GM23248 (cell line): ENCODE measurements at regions not wholly inside any gene's neighbourhood (a gene's known extent, or its start where the extent isn't known, plus 50 kb on each side); places are given as distances from the start of the nearest gene placed in this dataset.

Source experiments
- DNase-seq: peaks from one replicate; pipeline ENCODE4 v3.0.0-alpha.2; 2015
- H2AFZ ChIP-seq: fragments of 200-600 bp; sonication (generic); 2 replicates; pipeline ENCODE4 v1.6.1; 2016; ENCODE audit warnings: antibody characterized with exemption
- H3F3A ChIP-seq: fragments of 200-600 bp; sonication (generic); 2 replicates; pipeline ENCODE4 v1.6.1; 2016; ENCODE audit warnings: mild to moderate bottlenecking, antibody characterized with exemption, mixed run types; ENCODE audit not compliant: insufficient read depth
- H3K27ac ChIP-seq: fragments of 200-600 bp; sonication (generic); 2 replicates; pipeline ENCODE4 v1.5.1; 2016; ENCODE audit warnings: mild to moderate bottlenecking
- H3K27me3 ChIP-seq: fragments of 200-600 bp; sonication (generic); replicated peaks from 2 replicates; pipeline ENCODE4 v1.6.1; 2016; ENCODE audit warnings: mild to moderate bottlenecking; ENCODE audit not compliant: insufficient read depth
- H3K36me3 ChIP-seq: fragments of 200-600 bp; sonication (generic); 2 replicates; pipeline ENCODE4 v1.6.1; 2016; ENCODE audit warnings: low read depth, mild to moderate bottlenecking
- H3K4me1 ChIP-seq: fragments of 200-600 bp; sonication (generic); 2 replicates; pipeline ENCODE4 v1.6.1; 2016; ENCODE audit warnings: mild to moderate bottlenecking; ENCODE audit not compliant: insufficient read depth
- H3K4me2 ChIP-seq: fragments of 200-600 bp; sonication (generic); one replicate; pipeline ENCODE4 v1.6.1; 2016; ENCODE audit warnings: mild to moderate bottlenecking; ENCODE audit not compliant: unreplicated experiment
- H3K4me3 ChIP-seq: fragments of 200-600 bp; sonication (generic); 2 replicates; pipeline ENCODE4 v1.5.1; 2016; ENCODE audit warnings: mild to moderate bottlenecking
- H3K79me2 ChIP-seq: fragments of 200-600 bp; sonication (generic); 2 replicates; pipeline ENCODE4 v1.6.1; 2016; ENCODE audit warnings: mild to moderate bottlenecking; ENCODE audit not compliant: insufficient read depth
- H3K9ac ChIP-seq: fragments of 200-600 bp; sonication (generic); 2 replicates; pipeline ENCODE4 v1.6.1; 2016; ENCODE audit warnings: mild to moderate bottlenecking
- H3K9me2 ChIP-seq: fragments of 200-600 bp; sonication (generic); 2 replicates; pipeline ENCODE4 v1.6.1; 2016; ENCODE audit warnings: mixed run types, mild to moderate bottlenecking, moderate library complexity; ENCODE audit not compliant: insufficient read depth
- H3K9me3 ChIP-seq: fragments of 200-600 bp; sonication (generic); one replicate; pipeline ENCODE4 v1.6.1; 2017; ENCODE audit warnings: low read depth
- H4K20me1 ChIP-seq: fragments of 200-600 bp; sonication (generic); 2 replicates; pipeline ENCODE4 v1.6.0; 2016; ENCODE audit not compliant: insufficient read depth
- EZH2 ChIP-seq: fragments of 200-600 bp; sonication (generic); IDR thresholded peaks from 2 replicates; pipeline ENCODE4 v1.6.1; 2018; ENCODE audit warnings: antibody characterized with exemption, mild to moderate bottlenecking; ENCODE audit not compliant: insufficient read depth, poor library complexity, severe bottlenecking
- EZH2phosphoT487 ChIP-seq: fragments of 200-600 bp; sonication (generic); IDR thresholded peaks from 2 replicates; pipeline ENCODE4 v1.6.1; 2018; ENCODE audit warnings: antibody characterized with exemption, moderate library complexity, mild to moderate bottlenecking, low read depth; ENCODE audit not compliant: insufficient read depth
- WGBS, 2 experiments: methylation state at CpG; one replicate each; pipeline ENCODE4 v1.1.6; 2015 to 2017; ENCODE audit warnings: low lambda C conversion rate in 2 of 2, low coverage in 1 of 2; ENCODE audit errors: missing lambda C conversion rate in 2 of 2; 5-methylcytosine and 5-hydroxymethylcytosine counted together
- in situ Hi-C: fragments of 300-500 bp; cut with MboI; formaldehyde crosslinking; loops from 2 replicates; pipeline ENCODE4 v1.15.0; 2020

- H4K20me1 ChIP-seq: no peaks in the 10 kb centered on the region
- no peak overlapping the region for H3K4me2 ChIP-seq
- H3K9me2 ChIP-seq: no peaks in the 10 kb centered on the region
- H3K4me1 ChIP-seq: no peaks in the 10 kb centered on the region
- in situ Hi-C loops: no loop called here
- no peaks in the 10 kb centered on the region for H3K27me3 ChIP-seq
- H3K9me3 ChIP-seq: no peaks in the 10 kb centered on the region
- no peak overlapping the region for H3K9ac ChIP-seq
- H2AFZ ChIP-seq: no peak overlapping the region
- DNase-seq: no peak
- WGBS, 2 experiments: 32 to 40% methylated on average over 5 of the region's 5 CpGs
- TF ChIP-seq EZH2phosphoT487: no peak
- no peak for TF ChIP-seq EZH2
- H3F3A ChIP-seq: no peaks in the 10 kb centered on the region
- H3K4me3 ChIP-seq: no peak overlapping the region
- no peak overlapping the region for H3K27ac ChIP-seq
- no peaks in the 10 kb centered on the region for H3K36me3 ChIP-seq
- H3K79me2 ChIP-seq: no peaks in the 10 kb centered on the region
Observed at GRCh38 chr5:44511596-44511995, 122.4 kb upstream of the FGF10 start.

DNA sequence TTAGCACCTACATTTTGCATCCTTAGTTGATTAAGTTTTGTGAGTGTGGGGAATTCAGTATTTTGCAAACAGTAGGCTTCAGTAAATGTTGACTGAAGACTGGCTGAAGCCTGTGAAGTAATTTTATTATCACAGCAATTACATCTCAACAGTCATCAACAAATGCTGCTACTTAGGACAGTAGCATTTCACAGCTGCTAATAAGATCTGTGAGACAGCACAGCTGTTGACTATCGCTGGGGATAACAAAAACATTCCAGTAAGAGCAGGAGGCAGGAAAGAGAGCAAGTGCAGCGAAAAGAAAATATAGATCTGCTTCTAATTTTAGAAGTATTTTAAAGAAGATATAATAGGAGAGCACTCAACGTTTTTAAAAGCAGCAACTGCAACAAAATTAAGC, 117.3 kb upstream of the FGF10 start:
- H4K20me1 ChIP-seq: no peaks in the 10 kb centered on the region
- 30 to 32% methylated on average over 3 of the region's 3 CpGs for WGBS, 2 experiments
- in situ Hi-C loops: no loop called here

DNA sequence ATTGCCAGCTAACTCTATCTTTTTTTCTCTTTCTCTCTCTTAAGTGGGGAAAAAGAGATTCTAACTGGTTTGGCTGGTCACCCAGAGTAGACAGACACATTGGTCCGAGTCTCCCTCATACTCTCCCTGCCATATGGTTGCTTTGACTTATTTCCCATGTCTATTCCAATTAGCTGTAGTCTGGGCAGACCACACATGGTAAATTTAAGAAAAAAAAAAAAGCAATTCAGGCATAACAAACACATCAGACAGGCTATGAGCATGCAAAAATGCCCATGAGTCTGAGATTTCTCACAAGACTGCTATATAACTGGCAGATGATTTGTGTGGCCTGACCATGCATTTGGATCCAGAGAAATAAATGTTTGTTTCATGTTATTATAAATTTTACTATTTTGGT, 110.2 kb upstream of the FGF10 start:
- Histone ChIP-seq H4K20me1 (no peaks in the 10 kb centered on the region), H3K9me3 (no peaks in the 10 kb centered on the region), H3K9ac (no peak overlapping the region), H3K4me2 (no peak overlapping the region), H3K9me2 (no peaks in the 10 kb centered on the region), H3K79me2 (no peaks in the 10 kb centered on the region), H3K27me3 (no peaks in the 10 kb centered on the region), H3K4me3 (no peak overlapping the region), H3K27ac (no peak overlapping the region), H3F3A (no peaks in the 10 kb centered on the region), H3K4me1 (no peaks in the 10 kb centered on the region), H3K36me3 (no peaks in the 10 kb centered on the region), H2AFZ (no peak overlapping the region)
- in situ Hi-C loops: no loop called here
- no peak for TF ChIP-seq EZH2phosphoT487
- TF ChIP-seq EZH2: no peak
- WGBS, 2 experiments: 10 to 28% methylated on average over 1 of the region's 1 CpG
- no peak for DNase-seq

More for the DNA sequence above, 117.3 kb upstream of the FGF10 start:
- no peak overlapping the region for H3K9ac ChIP-seq
- H3K36me3 ChIP-seq: no peaks in the 10 kb centered on the region
- H3K9me2 ChIP-seq: no peaks in the 10 kb centered on the region
- no peak for DNase-seq
- no peak overlapping the region for H3K27ac ChIP-seq
- H3K79me2 ChIP-seq: no peaks in the 10 kb centered on the region
- H3F3A ChIP-seq: no peaks in the 10 kb centered on the region
- no peak overlapping the region for H2AFZ ChIP-seq
- H3K4me3 ChIP-seq: no peak overlapping the region
- H3K27me3 ChIP-seq: no peaks in the 10 kb centered on the region
- H3K4me2 ChIP-seq: no peak overlapping the region
- H3K9me3 ChIP-seq: no peaks in the 10 kb centered on the region
- no peaks in the 10 kb centered on the region for H3K4me1 ChIP-seq
- no peak for TF ChIP-seq EZH2
- TF ChIP-seq EZH2phosphoT487: no peak

GRCh38 chr5:44497606-44498005, 108.4 kb upstream of the FGF10 start:
- Histone ChIP-seq H3F3A (no peaks in the 10 kb centered on the region), H3K36me3 (no peaks in the 10 kb centered on the region), H3K4me3 (no peak overlapping the region), H3K27ac (no peak overlapping the region), H3K9me3 (no peaks in the 10 kb centered on the region), H3K27me3 (no peaks in the 10 kb centered on the region), H3K4me2 (no peak overlapping the region), H3K79me2 (no peaks in the 10 kb centered on the region), H2AFZ (no peak overlapping the region), H3K9ac (no peak overlapping the region), H3K4me1 (no peaks in the 10 kb centered on the region), H4K20me1 (no peaks in the 10 kb centered on the region), H3K9me2 (no peaks in the 10 kb centered on the region)
- in situ Hi-C loops: no loop called here
- TF ChIP-seq EZH2 (no peak), EZH2phosphoT487 (no peak)
- DNase-seq: no peak
- WGBS, 2 experiments: 25 to 49% methylated on average over 1 of the region's 1 CpG

GRCh38 chr5:44495280-44495679, 106.1 kb upstream of the FGF10 start:
- Histone ChIP-seq H3K79me2 (no peaks in the 10 kb centered on the region), H4K20me1 (no peaks in the 10 kb centered on the region), H3K27ac (no peak overlapping the region), H3K9me2 (no peaks in the 10 kb centered on the region), H3K9me3 (no peaks in the 10 kb centered on the region), H3K9ac (no peak overlapping the region), H2AFZ (no peak overlapping the region), H3K27me3 (no peaks in the 10 kb centered on the region), H3K4me2 (no peak overlapping the region), H3K4me1 (no peaks in the 10 kb centered on the region), H3K4me3 (no peak overlapping the region), H3K36me3 (no peaks in the 10 kb centered on the region), H3F3A (no peaks in the 10 kb centered on the region)
- WGBS, 2 experiments: 0 to 2% methylated on average over 1 of the region's 1 CpG
- TF ChIP-seq EZH2phosphoT487: no peak
- TF ChIP-seq EZH2: no peak
- in situ Hi-C loops: no loop called here
- no peak for DNase-seq
